B cell (primary cell): ENCODE measurements at regions not wholly inside any gene's neighbourhood (a gene's known extent, or its start where the extent isn't known, plus 50 kb on each side); places are given as distances from the start of the nearest gene placed in this dataset.

Experiments used
- CTCF ChIP-seq: fragments of 200-600 bp; IDR thresholded peaks from one replicate; pipeline ENCODE4 v1.8.0; 2022; ENCODE audit warnings: antibody characterized with exemption, mild to moderate bottlenecking
- EZH2 ChIP-seq: IDR thresholded peaks from 2 replicates; pipeline ENCODE4 v1.6.1; 2012; ENCODE audit warnings: borderline replicate concordance, low read depth, mild to moderate bottlenecking, moderate library complexity, low read length; ENCODE audit not compliant: insufficient read depth, poor library complexity, severe bottlenecking

DNA sequence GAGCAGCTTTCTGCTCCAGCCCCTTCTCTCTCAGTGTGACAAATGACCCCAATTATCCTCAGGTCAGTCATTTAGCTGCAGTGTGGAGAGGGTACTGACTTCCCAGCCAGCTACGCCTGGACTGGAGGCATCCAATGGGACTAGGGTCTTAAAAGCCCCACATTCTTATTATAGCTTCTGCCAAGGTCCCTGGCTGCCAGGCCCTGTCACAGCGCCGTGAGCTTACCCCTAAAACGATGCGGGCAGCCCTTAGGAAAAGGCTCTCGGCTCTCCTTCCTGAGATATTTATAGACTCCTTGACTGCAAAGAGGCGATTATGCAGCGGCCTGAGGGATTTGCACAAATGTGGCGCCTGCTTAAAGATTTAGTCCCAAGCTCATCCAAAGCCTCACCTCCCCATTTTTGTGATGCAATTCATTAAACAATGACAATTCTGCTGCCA, 69.2 kb upstream of the EDAR start:
- TF ChIP-seq CTCF (no peak), EZH2 (no peak)
